ENCODE measurements at regions not wholly inside any gene's neighbourhood (a gene's known extent, or its start where the extent isn't known, plus 50 kb on each side); places are given as distances from the start of the nearest gene placed in this dataset.

- no peaks in the 10 kb centered on the region for H3K9me3 ChIP-seq (replicated peaks; ENCODE audit: control insufficient read depth, insufficient read depth, low read length)
- H3K4me1 ChIP-seq (ENCODE audit: control insufficient read depth, insufficient read depth, low read length): no peaks in the 10 kb centered on the region
- no peaks in the 10 kb centered on the region for H3K27me3 ChIP-seq (replicated peaks in 1 of 2; ENCODE audit: control insufficient read depth in 2 of 2, insufficient read depth in 2 of 2, low read length in 1 of 2)
- intact Hi-C loops (cut with micrococcal nuclease; ENCODE audit: unreplicated experiment): no loop called here
- no peak overlapping the region for H3K4me2 ChIP-seq (ENCODE audit: control insufficient read depth, insufficient read depth)
- no peak for DNase-seq (ENCODE audit: low read depth, low spot score)
- H3K27ac ChIP-seq (ENCODE audit: control insufficient read depth, insufficient read depth): no peak overlapping the region
- ChIA-PET SMC1A (ENCODE audit: uncharacterized antibody, unreplicated experiment) (no interaction called here), CTCF (no interaction called here), POLR2A (no interaction called here), RAD21 (ENCODE audit: unreplicated experiment) (no interaction called here)
- no peak overlapping the region for H3K4me3 ChIP-seq
- BruUV-seq (replicated peaks): no TSS peak
- WGBS (ENCODE audit: insufficient coverage, insufficient replicate concordance, low lambda C conversion rate, missing lambda C conversion rate): 1% methylated on average over 4 of the region's 4 CpGs
- no peak for TF ChIP-seq BCL11A (IDR thresholded peaks at IDR 0.05; ENCODE audit: low read depth, low read length)
- no peak for TF ChIP-seq ZNF24 (IDR thresholded peaks at IDR 0.05)
- no peak overlapping the region for H3K9ac ChIP-seq (ENCODE audit: control insufficient read depth, insufficient read depth, low read length)
- no peaks in the 10 kb centered on the region for H4K20me1 ChIP-seq (ENCODE audit: control insufficient read depth, insufficient read depth)
- H2AFZ ChIP-seq (ENCODE audit: control insufficient read depth, low read depth, low read length): no peak overlapping the region
- no peaks in the 10 kb centered on the region for H3K79me2 ChIP-seq (ENCODE audit: control insufficient read depth, insufficient read depth, low read length)
- H3K36me3 ChIP-seq (ENCODE audit: control insufficient read depth in 2 of 2, insufficient read depth in 2 of 2, low read length in 1 of 2): no peaks in the 10 kb centered on the region
- in situ Hi-C loops (cut with MboI): no loop called here
- ATAC-seq: no peak
- no peak for FAIRE-seq
Measured at GRCh38 chr13:96925916-96926628, 68.2 kb downstream of the OXGR1 start.

GRCh38 chr13:96925477-96925876 lies 68.8 kb downstream of the OXGR1 start:
- no peak overlapping the region for H3K4me3 ChIP-seq
- H3K36me3 ChIP-seq (ENCODE audit: control insufficient read depth in 2 of 2, insufficient read depth in 2 of 2, low read length in 1 of 2): no peaks in the 10 kb centered on the region
- POLR2A ChIA-PET: no interaction called here
- RAD21 ChIA-PET (ENCODE audit: unreplicated experiment): no interaction called here
- no peaks in the 10 kb centered on the region for H3K27me3 ChIP-seq (replicated peaks in 1 of 2; ENCODE audit: control insufficient read depth in 2 of 2, insufficient read depth in 2 of 2, low read length in 1 of 2)
- in situ Hi-C loops (cut with MboI) (no loop called here), intact Hi-C loops (cut with micrococcal nuclease; ENCODE audit: unreplicated experiment) (no loop called here)
- no peak for FAIRE-seq
- no peak overlapping the region for H3K27ac ChIP-seq (ENCODE audit: control insufficient read depth, insufficient read depth)
- no TSS peak for BruUV-seq (replicated peaks)
- WGBS (ENCODE audit: insufficient coverage, insufficient replicate concordance, low lambda C conversion rate, missing lambda C conversion rate): 2% methylated on average over 2 of the region's 2 CpGs
- SMC1A ChIA-PET (ENCODE audit: uncharacterized antibody, unreplicated experiment): no interaction called here
- H2AFZ ChIP-seq (ENCODE audit: control insufficient read depth, low read depth, low read length): no peak overlapping the region
- H3K4me1 ChIP-seq (ENCODE audit: control insufficient read depth, insufficient read depth, low read length): no peaks in the 10 kb centered on the region
- no peak overlapping the region for H3K9ac ChIP-seq (ENCODE audit: control insufficient read depth, insufficient read depth, low read length)
- CTCF ChIA-PET: no interaction called here
- no peak for DNase-seq (ENCODE audit: low read depth, low spot score)
- H4K20me1 ChIP-seq (ENCODE audit: control insufficient read depth, insufficient read depth): no peaks in the 10 kb centered on the region
- H3K4me2 ChIP-seq (ENCODE audit: control insufficient read depth, insufficient read depth): no peak overlapping the region
- no peak for ATAC-seq
- no peaks in the 10 kb centered on the region for H3K9me3 ChIP-seq (replicated peaks; ENCODE audit: control insufficient read depth, insufficient read depth, low read length)
- H3K79me2 ChIP-seq (ENCODE audit: control insufficient read depth, insufficient read depth, low read length): no peaks in the 10 kb centered on the region
- TF ChIP-seq HSF1 (IDR thresholded peaks at IDR 0.05; ENCODE audit: low read depth, low read length): no peak
- TF ChIP-seq MAX (IDR thresholded peaks at IDR 0.05; ENCODE audit: low read depth, low read length): no peak
- TF ChIP-seq E2F8 (IDR thresholded peaks at IDR 0.05; ENCODE audit: low read depth, partially characterized antibody): no peak
- no peak for TF ChIP-seq PBX3 (IDR thresholded peaks at IDR 0.05; ENCODE audit: insufficient replicate concordance, low read depth, low read length)
- TF ChIP-seq SMARCA5 (IDR thresholded peaks at IDR 0.05): no peak
- no peak for TF ChIP-seq IRF5 (IDR thresholded peaks at IDR 0.05; ENCODE audit: borderline replicate concordance)
